ENCODE measurements at regions not wholly inside any gene's neighbourhood (a gene's known extent, or its start where the extent isn't known, plus 50 kb on each side); places are given as distances from the start of the nearest gene placed in this dataset.
A peak's percentile ranks its signal among the peaks of the same experiment; 100 is the strongest.

GRCh38 chr5:6235726-6236125, 142.6 kb downstream of the MED10 start:
- DNase-seq, result no peak

DNA sequence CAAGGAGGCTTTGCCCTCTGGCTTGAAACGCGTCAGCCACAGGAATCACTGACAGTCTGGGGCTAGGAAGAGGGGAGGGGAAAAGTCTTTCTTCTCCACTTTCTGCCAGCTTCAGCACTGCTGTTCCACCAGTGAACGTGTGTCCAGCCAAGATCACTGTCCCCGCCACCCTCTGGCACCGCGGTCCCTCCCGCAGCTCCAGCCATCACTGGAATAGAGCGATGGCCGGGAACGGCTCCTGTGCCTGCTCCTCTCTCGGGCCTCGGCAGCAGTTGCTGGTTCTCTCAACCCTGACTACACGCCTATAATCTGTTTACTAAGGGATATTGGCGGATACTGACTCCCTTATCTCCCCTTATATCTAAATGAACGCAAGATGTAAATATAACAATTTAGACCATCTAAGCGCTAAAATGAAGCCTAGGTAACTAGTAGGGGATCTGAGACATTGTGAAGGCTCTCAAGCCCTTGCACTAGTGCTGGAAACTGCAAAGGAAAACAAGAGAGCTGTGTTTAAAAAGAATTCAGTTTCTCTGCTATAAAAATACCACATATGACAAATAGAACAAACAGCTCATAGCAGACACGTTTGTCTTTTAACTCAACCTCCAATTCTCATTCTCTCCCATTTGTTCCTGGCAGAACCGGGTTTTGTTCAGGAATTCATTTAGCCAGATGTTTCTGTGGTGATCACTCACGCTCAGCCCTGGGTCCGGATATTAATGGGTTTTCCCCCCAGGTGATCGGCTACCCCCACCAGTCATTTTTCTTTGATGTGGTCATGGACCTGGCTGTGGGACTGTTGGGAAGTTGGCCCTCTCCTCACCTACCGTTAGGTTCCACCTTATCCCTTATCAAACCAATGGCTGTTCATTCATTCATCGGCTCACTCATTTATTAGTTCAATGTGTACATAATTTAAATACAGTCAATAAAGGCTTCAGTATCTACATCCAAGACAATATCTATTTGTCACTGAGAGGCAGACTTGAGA, 149.8 kb downstream of the MED10 start:
- no peak for DNase-seq

GRCh38 chr5:6225121-6225607, 153.2 kb downstream of the MED10 start:
- no peak for DNase-seq

- no peak for DNase-seq
Measured at GRCh38 chr5:6224406-6224805, 153.9 kb downstream of the MED10 start.

- no peak for DNase-seq
Measured at GRCh38 chr5:6222899-6223298, 155.4 kb downstream of the MED10 start.

DNA sequence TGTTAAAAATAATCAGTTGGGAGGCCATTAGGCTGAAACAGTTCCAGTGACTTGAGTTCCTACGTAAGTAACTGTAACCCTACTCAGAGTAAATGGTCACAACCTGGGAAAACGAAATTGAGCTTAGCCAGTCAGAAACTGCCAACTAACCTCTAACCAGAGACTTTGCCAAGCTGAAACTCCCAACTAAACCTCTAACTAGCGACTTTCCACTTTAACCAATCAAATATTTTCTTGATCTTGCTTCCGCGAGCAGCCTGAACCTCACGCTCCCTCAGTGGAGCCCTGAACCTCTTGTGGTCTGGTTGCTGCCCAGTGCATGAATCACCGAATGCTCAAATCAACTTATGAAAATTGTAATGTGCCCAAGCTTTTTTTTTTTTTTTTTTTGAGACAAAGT, 156.2 kb downstream of the MED10 start:
- no peak for DNase-seq

GRCh38 chr5:6221141-6221626, 157.2 kb downstream of the MED10 start:
- no peak for DNase-seq

DNA sequence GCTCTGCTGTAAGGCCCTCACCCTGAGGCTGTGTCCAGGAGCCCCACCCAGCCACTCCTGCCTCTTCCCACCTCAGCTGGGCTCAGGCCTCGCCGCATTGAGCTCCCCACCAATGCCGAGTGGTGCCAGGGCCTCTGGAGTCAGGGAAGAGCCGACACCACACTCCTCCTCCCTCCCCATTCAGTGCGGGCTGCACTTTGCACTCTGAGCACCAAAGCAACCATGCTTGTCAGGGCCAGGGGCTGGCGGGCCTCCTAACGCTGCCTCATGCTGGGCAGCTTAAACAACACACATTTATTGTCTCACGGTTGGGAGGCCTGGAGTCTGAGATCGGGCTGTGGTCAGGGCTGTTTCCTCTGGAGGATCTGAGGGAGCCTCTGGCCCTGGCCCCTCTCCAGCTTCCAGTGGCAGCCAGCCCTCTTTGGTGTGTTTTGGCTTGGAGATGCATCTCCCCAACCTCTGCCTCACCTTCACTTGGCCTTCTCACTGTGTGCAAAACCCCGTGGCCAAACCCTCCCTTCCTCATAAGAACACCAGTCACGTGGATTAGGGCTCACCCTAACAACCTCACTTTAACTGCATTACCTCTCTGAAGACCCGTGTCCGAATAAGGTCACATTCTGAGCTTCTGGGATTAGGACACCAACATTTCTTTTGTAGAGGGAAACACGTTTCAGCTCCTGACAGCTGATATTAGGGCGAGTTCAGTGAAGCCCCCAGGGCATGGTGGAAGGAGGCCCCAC, 157.8 kb downstream of the MED10 start:
- DNase-seq, result no peak

- DNase-seq, result no peak
Measured at GRCh38 chr5:6218517-6218916, 159.8 kb downstream of the MED10 start.

DNA sequence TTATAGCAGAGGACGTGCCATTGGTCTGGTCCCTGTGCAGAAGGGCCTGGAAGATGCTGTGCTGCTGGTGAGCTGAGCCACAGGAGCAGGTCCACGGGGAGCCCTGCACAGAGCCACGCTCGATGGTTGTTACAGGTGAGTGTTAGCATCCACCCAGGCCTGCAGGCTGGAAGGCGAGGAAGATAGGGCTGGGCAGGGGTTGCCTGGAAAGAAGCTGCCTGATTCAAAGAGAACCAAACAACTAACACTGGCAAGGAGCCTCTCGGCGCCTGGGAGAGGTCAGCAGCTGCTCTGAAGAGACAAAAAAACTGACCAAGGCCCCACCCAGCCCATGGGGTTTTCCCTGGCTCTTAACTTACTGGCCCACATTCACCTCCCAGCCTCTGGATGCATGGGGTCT, 160.2 kb downstream of the MED10 start:
- no peak for DNase-seq

DNA sequence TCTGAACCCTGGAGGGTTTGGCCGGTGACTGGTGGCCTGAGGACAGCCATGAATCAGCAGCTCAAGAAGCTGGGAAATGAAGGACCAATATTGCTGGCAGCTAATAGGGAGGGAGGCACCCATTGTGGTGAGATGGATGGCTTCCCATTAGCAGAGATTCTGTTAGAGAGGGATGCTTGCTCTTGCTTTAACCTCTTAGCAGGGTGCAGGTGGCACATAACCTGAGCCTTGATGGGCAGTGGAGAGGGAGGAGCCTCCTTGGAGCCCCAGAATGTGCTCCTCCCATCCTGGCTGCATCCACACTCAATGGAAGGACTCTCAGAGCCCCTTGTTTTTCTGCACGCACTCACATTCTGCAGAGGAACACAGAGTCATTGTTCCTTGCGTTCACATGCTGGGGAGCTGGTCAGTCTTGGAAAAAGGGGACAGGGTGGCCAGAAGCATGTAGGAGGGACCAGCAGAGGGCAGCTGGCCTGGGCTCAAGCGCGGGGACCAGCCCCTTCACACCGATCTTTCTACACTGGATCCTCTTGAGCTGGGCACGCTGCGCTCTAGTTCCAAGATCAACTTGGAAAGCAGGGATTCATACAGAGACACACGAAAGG, 161.8 kb downstream of the MED10 start:
- DNase-seq, result no peak

GRCh38 chr5:6215891-6216290, 162.5 kb downstream of the MED10 start:
- DNase-seq, result no peak

DNA sequence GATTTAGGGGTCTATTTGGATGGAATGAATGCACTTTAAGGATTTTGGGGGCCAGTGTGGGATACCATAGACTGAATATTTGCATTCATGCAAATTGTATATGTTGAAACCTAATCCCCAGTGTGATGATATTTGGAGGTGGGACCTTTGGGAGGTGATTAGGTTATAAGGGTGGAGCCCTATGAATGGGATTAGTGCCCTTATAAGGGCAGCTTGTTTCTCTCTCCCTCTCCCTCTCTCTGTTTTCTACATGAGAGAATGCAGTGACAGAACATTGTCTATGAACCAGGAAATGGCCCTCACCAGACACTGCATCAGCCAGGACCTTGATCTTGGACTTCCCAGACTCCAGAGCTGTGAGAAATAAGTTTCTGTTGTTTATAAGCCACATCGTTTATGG, 166.1 kb downstream of the MED10 start:
- DNase-seq, result no peak

DNA sequence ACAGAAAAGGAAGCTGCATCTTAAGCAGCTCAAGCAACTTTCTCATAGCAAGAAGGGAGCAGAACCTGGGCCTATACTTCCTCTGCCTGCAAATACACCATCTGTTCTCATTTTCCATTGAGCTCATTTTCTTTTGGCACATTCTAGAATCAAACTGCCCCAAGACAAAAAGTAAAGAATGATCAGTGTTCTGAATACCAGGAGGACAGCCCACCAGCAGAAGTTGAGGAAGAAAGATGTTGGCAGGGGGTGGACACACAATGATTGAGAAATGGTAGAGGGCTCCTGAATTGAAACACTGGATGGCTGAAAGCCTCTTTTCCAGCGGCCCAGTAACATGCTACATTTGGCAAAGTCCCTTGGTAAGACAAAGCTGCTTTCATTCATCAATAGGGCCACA, 171.8 kb downstream of the MED10 start:
- no peak for DNase-seq

DNA sequence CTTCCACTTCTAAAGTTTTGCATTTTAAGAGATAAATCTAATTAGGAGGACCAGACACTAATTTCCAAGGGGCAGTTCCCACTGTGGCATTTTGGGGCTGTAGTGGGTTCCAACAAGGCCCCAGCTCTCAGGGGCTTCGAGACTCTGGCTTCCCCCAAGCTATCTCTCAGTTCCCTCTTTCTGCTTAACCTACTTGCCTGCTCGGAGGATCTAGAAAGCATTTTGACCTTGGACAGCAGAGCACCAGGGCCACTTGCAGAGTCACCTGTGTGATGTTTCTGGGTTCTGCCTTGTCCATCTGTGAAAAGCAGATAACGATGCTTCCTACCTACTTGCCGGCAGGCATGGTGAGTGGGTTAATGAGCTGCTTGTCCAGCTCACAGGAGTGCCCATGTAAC, 175.4 kb downstream of the MED10 start:
- DNase-seq, result no peak

GRCh38 chr5:6202149-6202967, 176.0 kb downstream of the MED10 start:
- peak in 1 of 2 donors; percentile 5 for DNase-seq

DNA sequence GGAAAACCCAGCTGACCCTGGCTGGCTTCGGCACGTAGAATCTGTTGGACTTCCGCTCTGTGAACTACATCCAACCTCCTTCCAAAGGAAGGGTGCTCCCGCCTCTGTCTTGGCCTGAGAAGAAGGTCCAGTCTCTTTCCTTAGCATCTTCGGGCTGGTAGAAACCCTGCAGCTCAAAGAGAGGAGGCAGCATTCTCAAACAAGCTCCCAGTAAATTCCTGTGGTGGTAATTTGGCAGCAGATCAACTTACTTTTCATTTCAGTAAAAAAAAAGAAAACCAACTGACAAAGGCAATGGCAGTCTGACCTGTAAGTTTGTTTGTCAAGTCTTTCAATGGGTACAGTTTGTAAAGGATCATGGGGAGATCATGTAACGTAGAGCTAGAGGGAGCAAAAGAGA, 176.7 kb downstream of the MED10 start:
- no peak for DNase-seq

GRCh38 chr5:6198531-6198930, 179.8 kb downstream of the MED10 start:
- no peak for DNase-seq

DNA sequence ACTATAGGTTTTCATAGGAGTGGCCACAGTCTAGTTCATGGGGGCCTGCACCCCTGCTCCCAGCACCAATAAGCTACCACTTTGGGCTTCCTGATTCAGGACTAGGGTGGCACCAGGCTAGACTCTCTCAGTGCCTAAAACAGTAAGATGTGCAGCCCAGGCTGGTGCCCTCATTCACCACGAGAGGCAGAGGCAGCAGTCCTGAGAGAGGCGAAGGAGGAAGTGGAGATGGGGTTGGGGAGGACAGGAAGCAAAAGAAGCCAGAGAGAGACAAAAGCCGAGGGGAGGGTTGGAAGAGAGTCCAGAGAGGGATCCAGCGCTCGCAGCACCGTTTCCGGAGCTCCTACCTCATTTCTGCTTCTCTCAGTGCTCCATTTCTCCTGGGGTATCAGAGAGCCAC, 180.9 kb downstream of the MED10 start:
- DNase-seq, result no peak

GRCh38 chr5:6195711-6196358, 182.5 kb downstream of the MED10 start:
- no peak for DNase-seq

GRCh38 chr5:6194906-6195612, 183.3 kb downstream of the MED10 start:
- DNase-seq, result no peak
